Mucosa of gallbladder (tissue), 1 donor: ENCODE measurements at regions not wholly inside any gene's neighbourhood (a gene's known extent, or its start where the extent isn't known, plus 50 kb on each side); places are given as distances from the start of the nearest gene placed in this dataset.
"Not testable (repeated sequence)": the region's sequence is repeated elsewhere in the genome, so short reads cannot be mapped to it uniquely, and the experiment has no call there.

Experiments used
- DNase-seq: peaks from one replicate; pipeline ENCODE4 v3.0.0-alpha.2; 2020; ENCODE audit warnings: low spot score
- donor health status: DM: no; HTN: no; CAD: no.

DNA sequence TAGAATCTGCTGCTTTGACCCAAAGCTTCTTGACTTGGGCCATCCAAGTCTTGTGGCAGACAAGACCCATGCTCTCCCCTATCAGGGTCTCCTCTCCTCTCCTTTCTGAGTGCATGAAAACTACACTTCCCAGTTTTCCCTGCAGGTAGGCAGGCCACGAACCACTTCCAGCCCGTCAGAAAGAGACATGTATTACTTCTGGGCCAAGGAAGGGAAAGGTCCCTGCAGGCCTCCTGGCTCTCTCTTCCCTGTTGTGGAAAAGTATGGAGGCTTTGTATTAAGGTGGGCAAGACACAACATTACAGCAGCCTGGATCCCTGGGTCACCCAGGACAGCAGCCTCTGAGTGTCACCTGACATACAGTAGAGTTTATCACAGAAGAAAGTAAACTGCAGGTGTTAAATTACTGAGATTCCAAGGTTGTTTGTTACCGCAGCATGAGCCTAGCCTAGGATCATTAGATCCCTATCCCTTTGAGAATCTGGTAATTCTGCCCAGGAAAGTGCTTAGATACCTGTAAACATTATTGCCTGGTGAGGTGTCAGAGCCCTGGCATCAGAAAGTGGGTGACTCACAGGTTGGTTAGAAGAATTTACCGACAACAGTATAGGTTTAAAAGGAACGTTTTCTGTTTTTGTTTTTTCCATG, 717.3 kb downstream of the MATN1 start:
- no peak for DNase-seq

DNA sequence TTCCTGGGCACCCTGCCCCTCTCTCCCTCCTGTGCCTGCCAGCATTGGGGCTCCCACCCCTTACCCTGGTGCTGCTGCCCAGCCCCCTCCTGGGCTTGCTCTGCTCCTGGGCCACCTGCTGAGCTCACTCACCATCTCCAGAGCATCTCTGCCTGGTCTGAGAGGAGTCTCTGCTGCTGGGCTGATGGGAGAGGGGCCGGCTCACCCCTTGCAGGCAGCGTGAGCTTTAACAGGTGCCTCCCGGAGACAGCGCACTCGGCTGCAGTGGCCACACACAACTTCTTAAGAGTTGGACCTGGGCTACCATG, 721.7 kb downstream of the MATN1 start:
- DNase-seq: no peak

DNA sequence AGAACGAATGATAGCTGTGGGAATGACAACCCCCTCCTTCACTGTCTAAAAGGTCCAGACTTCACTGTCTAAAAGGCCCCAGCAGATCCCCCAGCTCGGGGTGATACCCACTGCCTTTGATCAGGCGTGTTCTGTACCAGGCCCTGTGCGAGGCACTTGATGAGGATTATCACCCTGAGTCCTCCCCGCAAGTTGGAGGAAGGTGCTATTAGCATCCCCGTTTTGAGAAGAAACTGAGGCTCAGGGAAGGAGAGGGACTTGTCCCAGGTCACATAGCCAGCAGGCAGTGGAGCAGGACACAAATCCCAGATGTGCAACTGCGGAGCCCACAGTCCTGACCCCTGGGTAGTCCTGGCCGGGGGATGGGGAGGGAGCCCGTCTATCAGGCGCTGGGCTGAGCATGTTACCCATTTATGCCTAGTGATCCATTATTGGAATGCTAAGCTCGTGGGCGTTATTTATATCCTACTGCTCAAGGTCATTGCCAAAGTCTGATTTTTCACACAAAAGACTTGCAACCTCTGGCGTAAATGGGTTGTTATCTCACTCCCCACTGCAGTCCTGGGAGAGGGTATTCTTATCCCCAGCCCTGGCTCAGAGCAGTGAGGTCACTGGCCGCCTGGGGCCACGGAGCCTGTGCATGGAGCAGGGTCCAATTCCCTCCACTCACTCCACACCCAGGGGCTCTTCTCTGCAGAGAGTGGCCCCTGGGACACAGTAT, 722.2 kb downstream of the MATN1 start:
- no peak for DNase-seq

DNA sequence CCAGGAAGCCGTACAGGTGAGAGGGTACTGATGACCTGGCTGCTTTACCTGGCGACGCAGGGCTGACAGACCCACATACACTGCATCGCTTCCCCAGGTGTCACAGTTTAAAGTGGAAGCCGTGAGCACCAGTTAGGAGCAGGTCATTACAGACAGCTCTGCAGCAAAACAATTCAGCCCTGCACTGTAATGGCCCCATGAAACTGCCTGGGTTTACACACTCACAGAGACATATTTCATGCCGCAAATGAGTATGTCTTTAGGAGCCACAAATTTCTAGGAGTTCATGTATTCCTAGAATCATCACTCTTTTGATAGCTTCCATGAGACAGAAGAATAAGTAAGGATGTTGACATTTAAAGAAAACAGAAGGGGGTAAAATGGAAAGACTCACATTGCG, 723.1 kb downstream of the MATN1 start:
- DNase-seq: no peak

DNA sequence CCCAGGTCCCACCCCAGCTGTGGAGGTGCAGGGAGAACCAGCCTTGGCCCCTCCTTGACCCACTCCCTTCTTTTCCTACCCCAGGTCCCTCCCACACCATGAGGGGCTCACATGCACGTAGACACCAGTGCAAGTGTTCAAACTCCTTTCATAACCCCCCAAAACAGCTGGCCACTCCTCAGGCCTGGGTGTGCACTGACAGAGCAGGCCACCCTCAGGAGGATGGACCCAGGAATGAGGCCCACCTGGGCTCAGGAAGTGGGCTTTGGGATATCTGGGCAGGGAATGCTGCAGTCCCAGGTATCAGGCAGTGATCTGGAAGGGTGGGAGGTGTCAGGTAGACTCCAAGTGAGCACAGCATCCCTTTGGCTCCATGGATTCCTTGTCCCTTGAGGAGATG, 723.8 kb downstream of the MATN1 start:
- no peak for DNase-seq

DNA sequence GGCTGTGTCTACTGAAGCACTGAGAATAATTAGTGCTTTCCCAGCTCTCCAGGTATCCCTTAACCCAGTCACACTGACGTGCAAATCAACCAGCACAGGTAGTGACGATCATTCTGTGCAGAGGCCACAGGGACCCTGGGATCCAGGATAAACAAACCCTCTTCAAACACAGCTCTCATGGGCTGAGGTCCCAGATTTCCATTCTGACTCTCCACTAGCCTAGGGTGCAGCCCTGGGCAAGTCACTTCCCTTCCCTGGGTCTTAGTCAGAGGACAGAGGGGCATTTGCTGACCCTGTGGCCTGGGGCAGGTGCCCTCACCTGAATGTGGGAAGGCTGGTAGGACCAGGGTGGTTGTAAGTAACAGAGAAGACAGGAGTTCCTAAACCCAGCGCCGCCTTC, 724.7 kb downstream of the MATN1 start:
- no peak for DNase-seq

DNA sequence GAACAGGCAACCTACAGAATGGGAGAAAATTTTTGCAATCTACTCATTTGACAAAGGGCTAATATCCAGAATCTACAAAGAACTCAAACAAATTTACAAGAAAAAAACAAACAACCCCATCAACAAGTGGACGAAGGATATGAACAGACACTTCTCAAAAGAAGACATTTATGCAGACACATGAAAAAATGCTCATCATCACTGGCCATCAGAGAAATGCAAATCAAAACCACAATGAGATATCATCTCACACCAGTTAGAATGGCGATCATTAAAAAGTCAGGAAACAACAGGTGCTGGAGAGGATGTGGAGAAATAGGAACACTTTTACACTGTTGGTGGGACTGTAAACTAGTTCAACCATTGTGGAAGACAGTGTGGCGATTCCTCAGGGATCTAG, 725.6 kb downstream of the MATN1 start:
- not testable (repeated sequence) for DNase-seq

DNA sequence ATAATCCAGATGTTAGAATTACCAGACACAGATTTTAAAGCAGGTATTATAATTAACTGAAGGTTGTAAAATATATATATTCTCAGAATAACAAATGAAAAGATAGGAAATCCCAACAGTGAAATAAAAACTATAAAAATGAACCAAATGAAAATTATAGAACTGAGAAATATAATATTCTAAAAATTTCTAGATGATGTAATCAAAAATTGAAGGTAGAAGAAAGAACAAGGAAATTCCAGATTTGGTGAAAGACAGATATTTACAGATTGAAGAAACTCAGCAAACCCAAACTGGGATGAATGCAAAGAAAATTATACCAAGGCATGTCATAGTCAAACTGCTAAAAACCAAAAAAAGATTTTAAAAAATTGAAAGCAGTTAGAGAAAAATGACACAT, 729.4 kb downstream of the MATN1 start:
- no peak for DNase-seq

DNA sequence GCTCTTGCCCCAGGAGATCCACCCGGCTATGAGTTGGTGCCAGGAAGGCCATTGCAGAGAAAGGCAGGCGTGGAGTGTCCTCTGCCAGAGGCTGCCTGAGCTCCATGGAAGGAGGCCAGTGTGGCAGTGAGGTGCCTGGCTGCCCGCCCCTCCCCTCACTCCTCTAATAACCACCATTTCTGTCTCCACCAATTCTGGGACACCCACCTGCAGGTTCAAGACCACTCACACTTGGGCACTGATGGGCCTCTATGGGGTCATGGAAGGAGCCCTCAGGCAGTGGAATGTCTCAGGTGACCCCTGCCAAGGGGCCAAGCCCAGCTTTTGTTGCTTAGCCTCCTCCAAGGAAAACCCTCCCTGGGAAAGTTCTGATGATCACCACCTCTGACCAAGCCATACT, 731.6 kb downstream of the MATN1 start:
- DNase-seq: peak; percentile 3

DNA sequence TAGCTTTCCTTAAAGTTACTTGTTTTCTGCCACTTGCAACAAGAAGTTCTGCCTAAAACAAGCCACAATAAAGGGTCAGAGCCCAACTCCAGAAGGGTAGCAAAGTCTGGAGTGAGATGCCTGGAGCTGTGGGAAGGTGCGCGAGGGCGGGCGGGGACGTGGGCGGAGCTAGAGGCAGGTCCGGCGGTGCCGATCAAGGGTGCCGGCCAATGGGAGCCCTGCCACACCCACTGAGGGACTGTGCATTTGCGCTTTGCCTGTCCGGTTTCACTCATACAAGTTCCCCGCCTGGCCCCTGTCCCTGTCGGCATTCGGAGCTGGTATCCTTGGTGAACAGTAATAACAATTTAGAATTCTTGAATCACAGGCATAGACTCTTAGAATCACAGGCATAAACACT, 732.4 kb downstream of the MATN1 start:
- peak; percentile 56 for DNase-seq

DNA sequence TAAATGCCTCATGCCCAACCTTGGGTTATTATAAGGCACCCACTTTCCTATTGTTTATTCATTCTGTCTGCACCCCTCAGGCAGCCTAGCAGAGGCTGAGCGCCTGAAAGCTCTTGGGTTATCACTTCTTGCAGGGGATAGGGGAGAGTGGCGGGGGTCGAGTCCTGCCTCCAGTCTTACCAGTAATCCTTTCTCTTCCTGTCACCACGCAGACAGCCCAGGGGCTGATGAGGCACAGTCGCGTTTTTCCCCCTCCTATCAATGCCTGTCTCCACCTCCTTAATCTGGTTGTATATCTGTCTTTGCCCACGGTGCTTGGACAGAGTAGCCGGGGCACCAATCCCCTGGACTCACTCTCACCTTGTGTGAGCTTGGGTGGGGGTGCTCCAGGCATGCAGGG, 733.1 kb downstream of the MATN1 start:
- DNase-seq: no peak

DNA sequence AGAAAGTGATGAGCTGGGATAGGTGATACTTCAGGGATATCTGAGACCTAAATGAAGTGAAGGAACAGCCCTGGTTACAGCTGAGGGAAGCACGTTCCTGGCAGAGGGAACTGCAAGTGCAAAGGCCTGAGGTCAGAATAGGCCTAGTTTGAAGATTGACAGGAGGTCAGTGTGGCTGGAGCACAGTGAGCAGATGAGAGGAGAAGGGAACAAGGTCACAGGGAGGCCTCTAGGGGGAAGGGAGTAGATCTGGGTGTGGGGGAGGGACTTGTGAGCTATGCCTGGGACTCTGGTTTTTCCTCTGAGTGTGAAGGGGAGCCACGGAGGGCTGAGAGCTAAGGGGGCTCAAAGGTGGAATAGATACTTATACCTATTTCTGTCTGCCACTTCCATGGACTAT, 736.4 kb downstream of the MATN1 start:
- peak; percentile 11 for DNase-seq

DNA sequence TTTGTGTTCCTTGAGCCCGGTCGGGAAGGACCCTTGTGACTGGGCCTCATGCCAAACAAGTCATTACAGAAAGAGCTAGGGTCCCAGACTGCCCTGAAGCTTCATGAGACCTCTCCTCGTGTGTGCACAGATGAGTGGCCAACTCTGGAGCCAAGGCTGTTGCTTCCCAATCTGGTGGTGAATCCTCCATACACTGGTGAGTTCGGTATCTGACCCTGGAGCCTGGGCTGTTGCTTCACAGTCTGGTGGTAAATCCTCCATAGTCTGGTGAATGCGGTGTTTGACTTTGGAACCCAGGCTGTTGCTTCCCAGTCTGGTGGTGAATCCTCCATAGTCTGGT, 737.8 kb downstream of the MATN1 start:
- no peak for DNase-seq

DNA sequence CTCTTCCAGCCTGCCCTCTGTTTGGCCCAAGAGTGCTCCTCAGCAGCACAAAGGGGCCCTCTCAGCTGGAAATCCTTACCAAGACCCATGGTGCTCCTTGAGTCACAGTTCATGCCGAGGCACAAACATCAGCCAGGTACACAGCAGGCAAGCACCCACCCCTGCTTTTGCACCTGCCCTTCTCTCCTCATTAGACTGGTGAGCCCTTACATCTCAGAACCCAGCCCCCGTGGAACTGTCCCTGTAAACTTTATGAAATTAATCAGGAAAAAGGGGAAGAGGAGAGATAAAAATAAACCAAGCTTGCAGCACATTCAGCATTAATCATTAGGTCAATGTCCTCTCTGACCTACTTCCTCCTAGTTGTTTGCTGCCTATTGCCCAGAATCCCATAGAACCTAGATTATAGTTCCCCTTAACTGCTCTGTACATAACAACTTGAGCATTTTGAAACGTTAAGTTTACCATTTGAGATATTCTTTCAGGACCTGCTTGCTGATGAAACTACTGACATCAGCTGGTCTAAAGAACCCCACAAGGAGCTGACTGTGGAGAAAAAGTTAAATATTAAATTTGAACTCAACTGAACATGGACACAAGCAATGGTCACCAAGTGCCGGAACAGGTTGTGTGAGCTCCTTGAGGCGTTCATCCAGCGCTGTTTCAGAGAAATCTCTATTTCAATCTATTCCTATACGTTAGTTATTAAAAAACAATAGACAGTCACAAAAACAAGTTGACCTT, 738.4 kb downstream of the MATN1 start:
- peak; percentile 24 for DNase-seq

DNA sequence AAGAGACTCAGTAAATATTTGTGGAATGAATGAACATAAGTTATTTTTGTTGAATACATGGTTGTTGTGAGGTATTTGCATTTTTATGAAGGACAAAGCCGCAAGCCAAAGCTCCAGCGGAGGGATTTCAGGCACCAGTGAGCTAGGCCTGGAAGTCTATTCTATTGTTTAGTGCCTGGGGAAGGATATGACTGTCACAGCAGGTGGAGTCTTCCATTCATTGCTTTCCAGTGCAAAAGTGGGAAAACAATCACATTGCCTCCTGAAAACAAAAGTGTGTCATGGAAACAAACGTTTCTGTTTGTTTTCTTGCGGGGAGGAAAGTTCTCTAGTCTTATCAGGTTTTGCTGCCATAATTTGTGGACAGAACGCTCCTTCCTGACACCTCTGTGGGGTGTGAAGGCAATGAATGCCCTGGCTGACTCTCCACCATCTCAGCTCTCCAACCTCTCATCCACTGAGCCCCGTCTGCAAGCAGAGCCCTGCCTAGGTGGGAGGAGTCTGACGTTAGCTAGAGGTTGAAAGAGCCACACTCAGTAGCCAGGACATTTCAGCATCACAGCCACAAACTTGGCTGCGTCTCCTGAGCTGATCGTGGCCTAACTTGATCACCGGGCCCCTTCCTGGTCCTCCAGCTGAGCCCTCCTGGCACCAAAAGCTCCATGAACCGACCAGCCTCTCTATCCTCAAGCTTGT, 739.1 kb downstream of the MATN1 start:
- DNase-seq: peak; percentile 13

DNA sequence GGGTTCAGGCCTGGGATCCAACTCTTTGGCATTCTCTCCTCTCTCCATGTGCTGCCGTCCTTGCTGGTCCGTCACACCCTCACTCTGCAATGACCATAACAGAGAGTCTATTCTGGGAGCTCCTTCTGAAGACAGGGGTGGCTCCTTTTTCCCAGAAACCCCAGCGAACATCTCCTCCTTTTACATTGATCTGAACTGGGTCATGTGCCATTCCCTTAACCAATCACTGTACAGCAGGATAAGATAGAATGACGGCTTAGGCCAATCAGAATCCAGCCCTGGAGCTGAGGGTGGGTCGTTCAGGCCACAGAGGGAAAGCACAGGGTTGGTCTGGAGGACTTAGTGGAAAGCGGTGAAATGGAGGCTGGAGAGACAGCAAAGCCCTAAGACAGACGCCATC, 740.1 kb downstream of the MATN1 start:
- DNase-seq: peak; percentile 2

DNA sequence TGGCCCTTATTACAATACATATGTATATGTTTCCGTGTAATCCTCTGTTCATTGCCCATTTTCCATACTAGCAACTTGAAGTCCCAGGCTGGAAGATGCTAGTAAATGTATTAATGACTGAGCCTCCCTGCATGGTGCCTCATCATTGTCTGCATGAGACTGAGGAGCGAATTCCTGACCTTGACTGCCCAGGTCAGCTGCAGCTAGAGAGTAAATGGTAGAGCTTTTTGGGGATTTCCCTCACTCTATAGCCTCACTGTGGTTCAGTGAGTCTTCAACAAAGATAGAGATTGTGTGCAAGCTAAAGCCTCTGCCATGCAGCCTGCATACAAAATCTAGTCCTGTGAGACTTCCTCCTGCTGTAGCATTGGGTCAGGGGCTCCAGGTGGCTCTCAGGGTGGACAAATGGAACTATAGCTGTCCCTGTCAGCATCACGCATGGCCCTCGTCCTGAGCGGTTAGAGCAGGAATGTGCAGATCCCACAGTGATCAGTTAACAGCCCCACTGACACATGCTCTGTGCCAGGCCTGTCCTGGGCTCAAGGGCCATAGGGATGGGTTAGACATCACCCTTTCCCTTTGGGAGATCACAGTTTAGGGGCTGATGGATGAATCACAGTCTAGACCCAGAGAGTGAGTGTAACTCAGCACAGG, 741.7 kb downstream of the MATN1 start:
- DNase-seq: peak; percentile 2

DNA sequence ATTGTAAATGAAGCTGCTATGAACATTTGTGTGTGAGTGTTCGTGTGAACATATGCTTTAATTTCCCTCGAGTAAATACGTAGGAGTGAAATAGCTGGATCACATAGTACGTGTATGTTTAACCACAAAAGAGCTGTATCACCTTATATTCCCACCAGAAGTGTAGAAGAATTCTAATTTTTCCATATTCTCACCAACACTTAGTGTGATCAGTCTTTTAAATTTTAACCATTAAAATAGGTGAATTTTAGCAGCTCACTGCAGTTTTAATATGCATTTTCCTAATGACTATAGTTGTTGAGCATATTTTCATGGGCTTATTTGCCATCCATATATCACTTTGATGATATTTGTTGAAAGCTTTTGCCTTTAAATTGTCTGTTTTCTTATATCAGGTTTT, 741.2 kb downstream of the PTPRU start:
- no peak for DNase-seq

DNA sequence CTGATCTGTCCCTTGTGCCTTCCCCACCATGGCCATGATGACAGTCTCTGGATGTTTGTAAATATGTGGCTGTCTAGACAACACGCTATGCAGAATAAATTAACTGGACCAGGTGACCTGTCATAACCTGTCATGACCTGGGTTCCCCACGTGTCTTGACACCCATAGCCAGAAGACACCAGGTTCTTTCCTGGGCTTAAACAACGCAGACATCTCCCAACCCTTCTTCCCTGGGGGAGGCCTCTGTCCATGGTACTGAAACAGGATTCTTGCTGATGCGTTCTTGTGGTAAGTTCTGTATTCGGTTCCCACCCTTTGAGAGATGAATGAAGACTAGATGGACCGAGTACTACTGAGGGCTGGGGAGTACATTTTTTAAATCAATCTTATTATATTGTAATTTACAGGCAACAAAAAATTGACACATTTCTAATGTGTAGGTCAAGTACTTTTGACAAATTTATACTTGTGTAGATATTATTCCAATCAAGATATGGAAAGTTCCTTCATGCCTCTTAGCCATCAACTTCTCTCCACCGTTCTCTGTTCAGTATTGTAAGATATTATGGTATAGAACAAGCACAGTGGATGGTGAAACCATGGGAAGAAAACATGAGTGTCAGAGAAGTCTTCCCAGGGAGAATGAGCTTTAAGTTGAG, 738.8 kb downstream of the PTPRU start:
- DNase-seq: peak; percentile 40

DNA sequence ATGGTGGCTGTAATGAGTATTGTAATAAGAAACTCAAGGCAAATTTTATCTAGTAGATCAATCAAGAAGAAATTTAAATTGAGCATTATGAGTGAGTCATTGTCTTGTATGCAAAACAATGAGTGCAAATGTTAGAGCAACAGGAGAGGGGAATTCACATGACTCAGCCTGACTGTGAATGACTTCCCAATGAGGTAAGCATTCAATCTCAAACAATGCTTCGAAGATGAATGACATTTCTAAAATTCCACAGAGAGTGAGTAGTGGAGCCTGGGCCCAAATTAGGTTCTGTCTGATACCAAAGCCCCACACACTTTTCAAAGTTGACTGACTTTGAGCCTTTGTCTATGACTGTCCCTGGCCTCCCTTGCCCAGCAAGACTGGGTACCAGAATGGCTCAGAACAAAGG, 738.0 kb downstream of the PTPRU start:
- no peak for DNase-seq

DNA sequence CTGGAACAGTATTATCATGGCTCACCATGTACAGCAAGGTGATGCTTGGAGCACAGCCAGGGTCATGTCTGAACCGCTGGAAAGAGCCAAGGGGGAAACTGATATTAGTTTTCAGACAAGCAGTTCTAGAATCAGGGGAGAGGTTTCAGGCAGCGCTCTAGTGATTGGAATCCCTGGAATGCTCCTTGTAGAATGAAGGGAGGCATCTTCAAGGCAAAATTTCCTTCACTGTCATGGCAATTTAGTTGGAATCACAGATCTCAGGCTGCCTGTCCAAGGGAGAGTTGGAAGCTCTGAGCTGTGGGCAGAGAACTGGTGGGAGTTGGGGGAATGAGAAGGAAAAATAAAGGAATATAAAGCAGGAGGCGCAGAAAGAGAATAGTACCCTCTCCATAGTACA, 737.1 kb downstream of the PTPRU start:
- DNase-seq: no peak
